Mucosa of descending colon (tissue), 3 donors: ENCODE measurements at regions not wholly inside any gene's neighbourhood (a gene's known extent, or its start where the extent isn't known, plus 50 kb on each side); places are given as distances from the start of the nearest gene placed in this dataset.
A peak's percentile ranks its signal among the peaks of the same experiment; 100 is the strongest.

ENCODE experiments used
- ATAC-seq: fragments of 200-7000 bp; cut with Tn5 transposase; one replicate; pipeline ENCODE4 v1.9.1; 2020; ENCODE audit warnings: mild to moderate bottlenecking, moderate library complexity
- DNase-seq, 3 donors: peaks; one replicate each; pipeline ENCODE4 v3.0.0-alpha.2; 2020
- H3K36me3 ChIP-seq: fragments of 200-600 bp; one replicate; pipeline ENCODE4 v1.8.0; 2021; ENCODE audit warnings: low read depth, mild to moderate bottlenecking
- H3K4me1 ChIP-seq: fragments of 200-600 bp; one replicate; pipeline ENCODE4 v1.8.0; 2021; ENCODE audit warnings: low read depth, mild to moderate bottlenecking
- H3K4me3 ChIP-seq: fragments of 200-600 bp; one replicate; pipeline ENCODE4 v1.8.0; 2021; ENCODE audit warnings: mild to moderate bottlenecking
- H3K9me3 ChIP-seq: fragments of 200-600 bp; one replicate; pipeline ENCODE4 v1.8.0; 2021; ENCODE audit warnings: mild to moderate bottlenecking
- intact Hi-C, 2 donors: fragments of 100-400 bp; cut with DNase I in 1 of 2; cut with micrococcal nuclease in 1 of 2; formaldehyde crosslinking; loops; one replicate each; pipeline versions ENCODE4 v1.11.0 to v1.11.1; 2022; cut with DNase I, micrococcal nuclease
- TF ChIP-seq, protein P1 (sequence below): fragments of 200-600 bp; IDR thresholded peaks from one replicate; pipeline ENCODE4 v1.8.0; 2022; ENCODE audit warnings: antibody characterized with exemption, mild to moderate bottlenecking
- donor health status: DM: no; HTN: no; CAD: no; lungs with moderate emphysema.
- donor health status: DM: no; HTN: no; CAD: no.
- donor health status: DM: no; HTN: yes; CAD: no.

DNA sequence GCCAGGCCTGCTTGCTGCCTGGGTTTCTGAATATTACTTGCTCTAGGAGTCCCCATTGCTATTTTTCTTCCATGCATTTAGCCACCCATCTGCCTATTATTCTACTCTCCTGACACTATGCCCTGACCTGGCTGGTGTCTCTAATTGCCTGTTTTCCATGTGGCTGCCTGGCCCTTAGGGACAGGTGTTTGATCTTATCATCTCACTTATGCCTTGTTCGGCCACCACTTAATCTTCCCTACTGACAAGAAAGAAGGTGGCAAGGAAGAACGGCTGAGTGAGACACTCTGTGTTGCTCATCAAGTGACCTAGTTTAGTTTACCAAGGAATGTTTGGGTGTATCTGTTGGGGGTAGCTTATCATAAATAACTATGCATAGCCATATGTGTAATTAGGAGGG is 50.4 kb upstream of the RAPH1 start:
- TF ChIP-seq, protein P1, sequence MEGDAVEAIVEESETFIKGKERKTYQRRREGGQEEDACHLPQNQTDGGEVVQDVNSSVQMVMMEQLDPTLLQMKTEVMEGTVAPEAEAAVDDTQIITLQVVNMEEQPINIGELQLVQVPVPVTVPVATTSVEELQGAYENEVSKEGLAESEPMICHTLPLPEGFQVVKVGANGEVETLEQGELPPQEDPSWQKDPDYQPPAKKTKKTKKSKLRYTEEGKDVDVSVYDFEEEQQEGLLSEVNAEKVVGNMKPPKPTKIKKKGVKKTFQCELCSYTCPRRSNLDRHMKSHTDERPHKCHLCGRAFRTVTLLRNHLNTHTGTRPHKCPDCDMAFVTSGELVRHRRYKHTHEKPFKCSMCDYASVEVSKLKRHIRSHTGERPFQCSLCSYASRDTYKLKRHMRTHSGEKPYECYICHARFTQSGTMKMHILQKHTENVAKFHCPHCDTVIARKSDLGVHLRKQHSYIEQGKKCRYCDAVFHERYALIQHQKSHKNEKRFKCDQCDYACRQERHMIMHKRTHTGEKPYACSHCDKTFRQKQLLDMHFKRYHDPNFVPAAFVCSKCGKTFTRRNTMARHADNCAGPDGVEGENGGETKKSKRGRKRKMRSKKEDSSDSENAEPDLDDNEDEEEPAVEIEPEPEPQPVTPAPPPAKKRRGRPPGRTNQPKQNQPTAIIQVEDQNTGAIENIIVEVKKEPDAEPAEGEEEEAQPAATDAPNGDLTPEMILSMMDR: no peak
- Histone ChIP-seq H3K4me3 (no peak overlapping the region), H3K9me3 (no peaks in the 10 kb centered on the region), H3K36me3 (no peaks in the 10 kb centered on the region), H3K4me1 (peaks cover 34% of the 10 kb centered on the region)
- intact Hi-C loops: no loop called here
- DNase-seq: no peak
- ATAC-seq: peak; percentile 1

DNA sequence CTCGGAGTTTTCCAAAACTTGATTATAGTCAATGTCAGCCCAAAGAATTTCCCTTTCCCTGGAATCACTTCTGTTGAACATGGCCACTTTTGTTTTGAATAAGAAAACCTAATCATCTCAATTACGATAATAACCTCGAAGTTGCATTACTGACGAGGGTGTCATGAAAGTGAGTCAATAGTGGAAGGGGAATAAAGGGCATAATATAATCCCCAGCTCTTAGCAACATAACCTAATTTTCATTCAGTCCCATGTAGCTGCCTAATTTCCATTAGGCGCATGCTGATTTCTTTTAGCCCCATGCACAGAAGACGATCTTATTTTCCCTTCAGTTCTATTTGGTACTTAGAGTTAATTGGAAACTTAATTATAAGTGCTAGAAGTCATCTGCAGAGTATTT is 51.1 kb upstream of the RAPH1 start:
- H3K36me3 ChIP-seq: no peaks in the 10 kb centered on the region
- DNase-seq: no peak
- H3K4me1 ChIP-seq: peaks cover 34% of the 10 kb centered on the region
- no peak for ATAC-seq
- no peak overlapping the region for H3K4me3 ChIP-seq
- TF ChIP-seq, protein P1: no peak
- H3K9me3 ChIP-seq: no peaks in the 10 kb centered on the region
- intact Hi-C loops: no loop called here

DNA sequence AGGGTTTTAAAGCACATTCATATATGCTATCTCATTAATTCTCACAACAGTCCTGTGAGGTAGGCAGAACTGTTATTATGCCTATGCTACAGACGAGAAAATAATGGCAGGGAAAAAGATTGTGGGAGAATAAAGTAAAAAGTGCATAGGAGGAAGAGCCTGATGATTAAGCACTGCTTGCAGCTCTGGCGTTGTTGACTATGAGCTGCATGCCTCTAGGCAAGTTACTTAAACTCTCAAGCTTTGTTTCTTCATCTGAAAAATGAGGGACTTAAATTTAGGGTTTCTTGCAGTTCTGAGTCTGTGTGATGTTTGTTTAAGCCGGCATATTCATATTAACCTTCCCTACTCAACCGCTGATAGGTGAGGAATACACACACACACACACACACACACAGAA is 51.6 kb upstream of the RAPH1 start:
- Histone ChIP-seq H3K4me3 (no peak overlapping the region), H3K9me3 (no peaks in the 10 kb centered on the region), H3K36me3 (no peaks in the 10 kb centered on the region), H3K4me1 (peaks cover 32% of the 10 kb centered on the region)
- DNase-seq (no peak), ATAC-seq (no peak)
- intact Hi-C loops: no loop called here
- TF ChIP-seq, protein P1: no peak

DNA sequence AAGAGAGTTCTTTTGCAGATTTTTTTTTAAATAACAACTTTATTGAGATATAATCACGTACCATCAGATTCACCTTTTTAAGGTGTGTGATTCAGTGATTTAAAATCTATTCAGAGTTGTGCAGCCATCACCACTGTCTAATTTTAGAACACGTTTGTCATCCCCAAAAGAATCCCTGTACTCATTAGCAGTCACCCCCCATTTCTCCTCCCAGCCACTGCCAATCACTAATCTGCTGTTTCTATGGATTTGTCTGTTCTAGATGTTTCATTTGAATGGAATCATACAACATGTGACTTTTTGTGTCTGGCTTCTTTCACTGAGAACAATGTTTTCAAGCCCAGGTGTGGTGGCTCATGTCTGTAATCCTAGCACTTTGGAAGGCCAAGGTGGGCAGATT is 55.4 kb upstream of the RAPH1 start:
- TF ChIP-seq, protein P1: no peak
- Histone ChIP-seq H3K4me1 (peaks cover 2% of the 10 kb centered on the region), H3K9me3 (no peaks in the 10 kb centered on the region), H3K36me3 (no peaks in the 10 kb centered on the region), H3K4me3 (no peak overlapping the region)
- no peak for ATAC-seq
- intact Hi-C loops: no loop called here
- no peak for DNase-seq

DNA sequence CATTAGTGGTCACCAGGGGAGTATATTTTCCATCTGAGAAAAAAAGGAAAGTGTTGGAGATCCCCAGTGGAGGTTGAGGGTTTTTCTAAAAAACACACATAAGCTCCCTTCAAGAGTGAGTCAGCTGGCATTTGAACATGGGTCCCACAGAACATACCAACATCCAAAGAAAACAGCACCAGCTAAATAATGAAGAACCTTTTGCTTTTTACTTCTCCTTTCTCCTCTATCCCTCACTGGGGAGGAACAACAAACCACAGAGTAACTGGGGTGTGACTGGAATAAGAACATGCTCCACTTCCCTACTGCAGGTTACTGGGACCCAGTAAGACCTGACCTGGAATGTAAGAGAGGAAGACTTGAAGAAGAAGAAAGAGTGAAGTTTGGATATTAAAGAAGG is 56.5 kb upstream of the RAPH1 start:
- ATAC-seq (peak; percentile 22), DNase-seq (no peak)
- Histone ChIP-seq H3K9me3 (no peaks in the 10 kb centered on the region), H3K4me1 (no peaks in the 10 kb centered on the region), H3K36me3 (no peaks in the 10 kb centered on the region), H3K4me3 (no peak overlapping the region)
- TF ChIP-seq, protein P1: no peak
- intact Hi-C loops: no loop called here

DNA sequence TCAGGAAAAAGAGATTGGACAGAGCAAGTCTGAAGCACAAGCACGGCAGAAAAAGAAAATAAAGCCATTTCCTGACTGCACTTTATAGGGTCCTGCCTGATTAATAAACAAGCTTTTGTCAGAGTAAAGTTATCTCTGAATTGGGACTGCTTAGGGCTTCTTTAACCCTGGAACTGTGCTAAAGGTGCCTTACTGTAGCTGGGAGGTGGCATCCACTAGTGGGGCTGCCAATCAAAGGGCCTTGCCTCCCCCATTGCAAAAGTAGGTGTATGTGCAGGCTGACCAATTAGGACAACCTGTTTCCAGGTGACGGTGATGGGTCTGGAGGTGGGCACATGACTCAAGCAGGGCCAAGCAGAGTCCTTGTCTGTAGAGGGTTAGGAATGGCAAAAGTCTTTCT is 57.4 kb upstream of the RAPH1 start:
- H3K36me3 ChIP-seq: no peaks in the 10 kb centered on the region
- TF ChIP-seq, protein P1: no peak
- H3K4me3 ChIP-seq: no peak overlapping the region
- ATAC-seq (no peak), DNase-seq (no peak)
- no peaks in the 10 kb centered on the region for H3K4me1 ChIP-seq
- intact Hi-C loops: no loop called here
- H3K9me3 ChIP-seq: no peaks in the 10 kb centered on the region
